Keratinocyte (primary cell): ENCODE measurements at regions not wholly inside any gene's neighbourhood (a gene's known extent, or its start where the extent isn't known, plus 50 kb on each side); places are given as distances from the start of the nearest gene placed in this dataset.

Experiments used
- DNase-seq: peaks from one replicate; pipeline ENCODE4 v3.0.0-alpha.2; 2011; ENCODE audit warnings: low read depth, missing footprints, low spot score
- FAIRE-seq: peaks from 2 replicates; lab custom pipeline; 2011; peaks lifted over from hg19 to GRCh38; lab: Jason Lieb, UNC
- H2AFZ ChIP-seq: 2 replicates; pipeline ENCODE4 v1.6.0; 2012; ENCODE audit warnings: low read length, control low read depth, inconsistent platforms; ENCODE audit not compliant: control insufficient read depth
- H3K27ac ChIP-seq: 2 replicates; pipeline ENCODE4 v1.5.1; 2011; ENCODE audit warnings: low read length; ENCODE audit not compliant: control insufficient read depth, insufficient read depth
- H3K27me3 ChIP-seq: 3 replicates; pipeline ENCODE4 v1.6.0; 2011; ENCODE audit warnings: low read length; ENCODE audit not compliant: control insufficient read depth, insufficient read depth; ENCODE audit errors: extremely low read depth
- H3K36me3 ChIP-seq, 2 experiments: 2 replicates in 1 of 2; 3 replicates in 1 of 2; pipeline ENCODE4 v1.5.1; 2011; ENCODE audit warnings: low read length in 2 of 2, mild to moderate bottlenecking in 1 of 2; ENCODE audit not compliant: control insufficient read depth in 2 of 2, insufficient read depth in 2 of 2; ENCODE audit errors: extremely low read depth in 1 of 2
- H3K4me1 ChIP-seq: 3 replicates; pipeline ENCODE4 v1.5.1; 2011; ENCODE audit warnings: low read length; ENCODE audit not compliant: control insufficient read depth, insufficient read depth; ENCODE audit errors: extremely low read depth
- H3K4me2 ChIP-seq: 3 replicates; pipeline ENCODE4 v1.6.0; 2011; ENCODE audit warnings: low read depth, low read length; ENCODE audit not compliant: control insufficient read depth, insufficient read depth; ENCODE audit errors: extremely low read depth
- H3K4me3 ChIP-seq, 3 experiments: fragments of 200-600 bp in 1 of 3; sonication (generic) in 1 of 3; 2 replicates in 2 of 3; 3 replicates in 1 of 3; pipeline ENCODE4 v1.5.1; 2011 to 2016; ENCODE audit warnings: low read length in 3 of 3, mild to moderate bottlenecking in 3 of 3, control low read depth in 2 of 3, inconsistent platforms in 1 of 3, low read depth in 1 of 3, mixed read lengths in 1 of 3, mixed run types in 1 of 3, moderate library complexity in 1 of 3; ENCODE audit not compliant: control insufficient read depth in 2 of 3, insufficient read depth in 2 of 3; ENCODE audit errors: extremely low read depth in 1 of 3
- H3K79me2 ChIP-seq: 2 replicates; pipeline ENCODE4 v1.6.0; 2012; ENCODE audit warnings: low read length; ENCODE audit not compliant: control insufficient read depth, insufficient read depth
- H3K9ac ChIP-seq: 3 replicates; pipeline ENCODE4 v1.6.0; 2011; ENCODE audit warnings: low read length; ENCODE audit not compliant: control insufficient read depth, insufficient read depth; ENCODE audit errors: extremely low read depth
- H3K9me1 ChIP-seq: 3 replicates; pipeline ENCODE4 v1.6.0; 2011; ENCODE audit warnings: low read length; ENCODE audit not compliant: control insufficient read depth, insufficient read depth; ENCODE audit errors: extremely low read depth
- H3K9me3 ChIP-seq: 2 replicates; pipeline ENCODE4 v1.5.1; 2012; ENCODE audit warnings: low read depth, low read length; ENCODE audit not compliant: control insufficient read depth
- H4K20me1 ChIP-seq: 3 replicates; pipeline ENCODE4 v1.6.0; 2011; ENCODE audit warnings: low read length; ENCODE audit not compliant: control insufficient read depth, insufficient read depth; ENCODE audit errors: extremely low read depth
- EZH2 ChIP-seq: IDR thresholded peaks from one replicate; pipeline ENCODE4 v1.6.1; 2012; ENCODE audit warnings: inconsistent platforms, mild to moderate bottlenecking, low read length, moderate library complexity
- dilution Hi-C: fragments of 300-500 bp; cut with MboI; formaldehyde crosslinking; loops from one replicate; pipeline ENCODE4 v1.7.0; 2020; ENCODE audit warnings: low sequenced_read_pairs; ENCODE audit not compliant: extremely low pct_ligation_motif_present
- TF ChIP-seq, protein P1 (sequence below), 3 experiments: IDR thresholded peaks in 1 of 3; conservative IDR thresholded peaks in 1 of 3; optimal IDR thresholded peaks in 1 of 3; 2 replicates in 2 of 3; 3 replicates in 1 of 3; pipeline versions ENCODE3 to v1.5.1; 2011; ENCODE audit warnings: low read length in 3 of 3, mild to moderate bottlenecking in 3 of 3, moderate library complexity in 2 of 3, control low read depth in 1 of 3, inconsistent platforms in 1 of 3; ENCODE audit not compliant: insufficient read depth in 2 of 3; ENCODE audit errors: extremely low read depth in 1 of 3

DNA sequence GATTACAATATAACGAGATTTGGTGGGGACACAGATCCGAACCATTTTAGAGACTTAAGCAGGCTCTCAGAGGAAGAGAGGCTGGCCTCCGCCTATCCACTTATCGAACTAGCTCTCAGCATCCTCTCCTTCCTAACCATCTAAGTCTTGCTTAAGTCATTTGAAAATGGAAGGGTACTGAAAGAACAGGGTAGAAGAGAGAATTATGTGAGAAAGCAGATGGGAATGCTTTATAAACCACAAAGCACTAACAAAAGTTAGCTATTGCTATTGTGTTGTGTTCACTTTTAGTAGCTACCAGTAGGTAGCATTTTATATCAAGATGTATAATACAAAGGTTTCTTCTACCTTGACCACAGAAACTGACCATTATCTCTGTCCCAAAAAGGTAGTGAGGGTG, 153.4 kb upstream of the CADM1 start:
- no peaks in the 10 kb centered on the region for H3K36me3 ChIP-seq
- no peak overlapping the region for H3K4me2 ChIP-seq
- no peaks in the 10 kb centered on the region for H4K20me1 ChIP-seq
- no peaks in the 10 kb centered on the region for H3K9me3 ChIP-seq
- FAIRE-seq, result no peak
- H3K79me2 ChIP-seq, result no peaks in the 10 kb centered on the region
- no peak overlapping the region for H3K9ac ChIP-seq
- no peak overlapping the region for H3K27ac ChIP-seq
- dilution Hi-C loops, result no loop called here
- H3K4me3 ChIP-seq, result no peak overlapping the region
- TF ChIP-seq EZH2, result no peak
- TF ChIP-seq, protein P1, sequence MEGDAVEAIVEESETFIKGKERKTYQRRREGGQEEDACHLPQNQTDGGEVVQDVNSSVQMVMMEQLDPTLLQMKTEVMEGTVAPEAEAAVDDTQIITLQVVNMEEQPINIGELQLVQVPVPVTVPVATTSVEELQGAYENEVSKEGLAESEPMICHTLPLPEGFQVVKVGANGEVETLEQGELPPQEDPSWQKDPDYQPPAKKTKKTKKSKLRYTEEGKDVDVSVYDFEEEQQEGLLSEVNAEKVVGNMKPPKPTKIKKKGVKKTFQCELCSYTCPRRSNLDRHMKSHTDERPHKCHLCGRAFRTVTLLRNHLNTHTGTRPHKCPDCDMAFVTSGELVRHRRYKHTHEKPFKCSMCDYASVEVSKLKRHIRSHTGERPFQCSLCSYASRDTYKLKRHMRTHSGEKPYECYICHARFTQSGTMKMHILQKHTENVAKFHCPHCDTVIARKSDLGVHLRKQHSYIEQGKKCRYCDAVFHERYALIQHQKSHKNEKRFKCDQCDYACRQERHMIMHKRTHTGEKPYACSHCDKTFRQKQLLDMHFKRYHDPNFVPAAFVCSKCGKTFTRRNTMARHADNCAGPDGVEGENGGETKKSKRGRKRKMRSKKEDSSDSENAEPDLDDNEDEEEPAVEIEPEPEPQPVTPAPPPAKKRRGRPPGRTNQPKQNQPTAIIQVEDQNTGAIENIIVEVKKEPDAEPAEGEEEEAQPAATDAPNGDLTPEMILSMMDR (optimal IDR thresholded peaks at IDR 0.05 in 1 of 3, IDR thresholded peaks at IDR 0.05 in 1 of 3, conservative IDR thresholded peaks at IDR 0.05 in 1 of 3; ENCODE audit: extremely low read depth in 1 of 3, insufficient read depth in 2 of 3, low read length in 3 of 3), result no peak
- H3K9me1 ChIP-seq, result no peaks in the 10 kb centered on the region
- DNase-seq, result no peak
- H3K4me1 ChIP-seq, result peaks cover 16% of the 10 kb centered on the region
- H2AFZ ChIP-seq, result no peak overlapping the region
- H3K27me3 ChIP-seq, result no peaks in the 10 kb centered on the region

DNA sequence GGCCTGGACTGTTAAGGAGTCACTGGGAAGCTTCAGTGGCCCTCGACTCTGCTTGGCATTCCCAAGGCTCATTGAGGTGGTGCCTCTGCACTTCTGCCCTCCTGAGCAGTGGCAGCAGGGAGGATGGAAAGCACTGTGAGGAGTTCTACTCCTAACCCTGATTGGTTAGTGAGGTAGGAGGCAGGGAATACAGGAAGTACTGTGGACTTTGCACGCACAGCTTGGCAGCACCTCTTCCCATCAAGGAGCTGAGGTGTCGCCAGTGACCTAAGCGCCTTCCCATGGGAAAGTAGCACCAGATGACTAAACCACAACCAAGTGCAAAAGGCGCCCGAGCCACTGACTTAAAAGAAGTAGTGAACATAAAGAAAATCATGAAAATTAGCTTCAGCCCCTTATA, 152.5 kb upstream of the CADM1 start:
- no peak overlapping the region for H3K27ac ChIP-seq
- no peaks in the 10 kb centered on the region for H3K9me3 ChIP-seq
- H3K4me3 ChIP-seq, result no peak overlapping the region
- DNase-seq (no peak), FAIRE-seq (no peak)
- H3K4me2 ChIP-seq, result no peak overlapping the region
- no peaks in the 10 kb centered on the region for H3K27me3 ChIP-seq
- H3K9ac ChIP-seq, result no peak overlapping the region
- H4K20me1 ChIP-seq, result no peaks in the 10 kb centered on the region
- H3K36me3 ChIP-seq, result no peaks in the 10 kb centered on the region
- H3K9me1 ChIP-seq, result no peaks in the 10 kb centered on the region
- dilution Hi-C loops, result no loop called here
- TF ChIP-seq EZH2, result no peak
- TF ChIP-seq, protein P1 (optimal IDR thresholded peaks at IDR 0.05 in 1 of 3, IDR thresholded peaks at IDR 0.05 in 1 of 3, conservative IDR thresholded peaks at IDR 0.05 in 1 of 3; ENCODE audit: extremely low read depth in 1 of 3, insufficient read depth in 2 of 3, low read length in 3 of 3), result no peak
- no peak overlapping the region for H2AFZ ChIP-seq
- H3K4me1 ChIP-seq, result peaks cover 17% of the 10 kb centered on the region
- no peaks in the 10 kb centered on the region for H3K79me2 ChIP-seq
